C4-2B (cell line): ENCODE measurements at regions not wholly inside any gene's neighbourhood (a gene's known extent, or its start where the extent isn't known, plus 50 kb on each side); places are given as distances from the start of the nearest gene placed in this dataset.

ENCODE experiments used
- ZFX ChIP-seq: fragments of 450-650 bp; IDR thresholded peaks from 2 replicates; pipeline ENCODE4 v1.6.1; 2017
- TF ChIP-seq, protein P1 (sequence below): fragments of 450-650 bp; conservative IDR thresholded peaks from 2 replicates; pipeline ENCODE4 v1.5.1; 2017; ENCODE audit warnings: mild to moderate bottlenecking

DNA sequence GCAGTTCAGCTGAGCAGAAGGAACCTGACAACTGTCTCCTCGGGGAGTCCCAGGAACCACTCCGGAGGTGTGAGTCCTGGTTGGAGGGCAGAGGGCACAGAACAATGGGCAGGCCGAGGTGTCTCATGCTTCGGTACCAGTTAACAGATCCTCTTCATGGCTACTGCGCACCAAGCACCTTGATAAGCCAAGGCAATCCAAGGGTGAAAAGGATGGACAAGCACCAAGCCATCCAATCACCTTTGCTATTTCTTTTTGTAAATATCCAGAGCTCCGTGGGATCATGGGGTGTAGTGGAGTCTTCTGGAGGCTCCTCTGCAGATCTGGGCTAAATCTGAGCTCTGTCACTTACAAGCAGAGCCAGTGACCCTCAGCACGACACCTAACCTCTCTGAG, 233.5 kb downstream of the WDR11 start:
- TF ChIP-seq, protein P1, sequence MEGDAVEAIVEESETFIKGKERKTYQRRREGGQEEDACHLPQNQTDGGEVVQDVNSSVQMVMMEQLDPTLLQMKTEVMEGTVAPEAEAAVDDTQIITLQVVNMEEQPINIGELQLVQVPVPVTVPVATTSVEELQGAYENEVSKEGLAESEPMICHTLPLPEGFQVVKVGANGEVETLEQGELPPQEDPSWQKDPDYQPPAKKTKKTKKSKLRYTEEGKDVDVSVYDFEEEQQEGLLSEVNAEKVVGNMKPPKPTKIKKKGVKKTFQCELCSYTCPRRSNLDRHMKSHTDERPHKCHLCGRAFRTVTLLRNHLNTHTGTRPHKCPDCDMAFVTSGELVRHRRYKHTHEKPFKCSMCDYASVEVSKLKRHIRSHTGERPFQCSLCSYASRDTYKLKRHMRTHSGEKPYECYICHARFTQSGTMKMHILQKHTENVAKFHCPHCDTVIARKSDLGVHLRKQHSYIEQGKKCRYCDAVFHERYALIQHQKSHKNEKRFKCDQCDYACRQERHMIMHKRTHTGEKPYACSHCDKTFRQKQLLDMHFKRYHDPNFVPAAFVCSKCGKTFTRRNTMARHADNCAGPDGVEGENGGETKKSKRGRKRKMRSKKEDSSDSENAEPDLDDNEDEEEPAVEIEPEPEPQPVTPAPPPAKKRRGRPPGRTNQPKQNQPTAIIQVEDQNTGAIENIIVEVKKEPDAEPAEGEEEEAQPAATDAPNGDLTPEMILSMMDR = no peak
- TF ChIP-seq ZFX = no peak
